AG04450 (cell line): ENCODE measurements at regions not wholly inside any gene's neighbourhood (a gene's known extent, or its start where the extent isn't known, plus 50 kb on each side); places are given as distances from the start of the nearest gene placed in this dataset.

Experiments used
- CTCF ChIA-PET: fragments of 300-600, 350-600 bp; formaldehyde crosslinking; extraction: SDS; loops from one replicate; lab custom pipeline; 2022; ENCODE audit warnings: antibody characterized with exemption, inconsistent platforms; lab: Charles Lee
- POLR2A ChIA-PET: fragments of 350-600 bp; formaldehyde crosslinking; extraction: SDS; loops from one replicate; lab custom pipeline; 2021; ENCODE audit warnings: antibody characterized with exemption, inconsistent platforms; lab: Yijun Ruan, JAX
- DNase-seq: peaks from one replicate; pipeline ENCODE4 v3.0.0-alpha.2; 2011; ENCODE audit warnings: low read depth, low spot score
- H3K27ac ChIP-seq: one replicate; pipeline ENCODE4 v1.5.1; 2012; ENCODE audit warnings: low read depth, low read length, control low read depth
- H3K27me3 ChIP-seq: one replicate; pipeline ENCODE4 v1.6.0; 2012; ENCODE audit warnings: low read length; ENCODE audit not compliant: control insufficient read depth, insufficient read depth
- H3K4me3 ChIP-seq: 2 replicates; pipeline ENCODE4 v1.5.1; 2011; ENCODE audit warnings: mild to moderate bottlenecking, low read depth, low read length, control low read depth
- H3K9me3 ChIP-seq: 2 replicates; pipeline ENCODE4 v1.5.1; 2012; ENCODE audit warnings: low read length; ENCODE audit not compliant: control insufficient read depth, insufficient read depth
- CTCF ChIP-seq: IDR thresholded peaks from 2 replicates; pipeline ENCODE4 v1.5.1; 2011; ENCODE audit warnings: low read depth, low read length, control low read depth, inconsistent platforms

GRCh38 chr1:11391327-11391726 is 87.6 kb upstream of the DISP3 start:
- no peak for TF ChIP-seq CTCF
- Histone ChIP-seq H3K4me3 (no peak overlapping the region), H3K27ac (no peak overlapping the region), H3K27me3 (peaks cover 13% of the 10 kb centered on the region), H3K9me3 (no peaks in the 10 kb centered on the region)
- no peak for DNase-seq
- POLR2A ChIA-PET, result no interaction called here
- CTCF ChIA-PET, result no interaction called here

DNA sequence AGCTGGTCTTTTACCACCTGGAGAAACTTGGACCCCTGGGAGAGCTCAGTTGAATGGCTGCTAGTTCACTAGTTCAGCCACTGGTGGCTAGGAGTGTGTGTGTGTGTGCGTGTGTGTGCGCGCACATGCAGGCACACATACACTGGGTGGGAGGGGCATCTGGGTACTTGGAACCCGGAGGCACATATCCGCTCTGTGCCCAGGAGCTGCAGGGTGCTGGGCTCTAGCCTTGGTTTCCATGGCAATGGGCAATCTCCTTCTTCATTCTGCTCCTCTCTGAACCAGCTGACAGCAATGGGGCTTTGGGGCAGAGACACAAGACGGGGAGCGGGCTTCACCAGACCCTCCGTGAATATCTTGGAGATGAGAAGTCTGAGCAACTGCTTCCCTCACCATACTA is 87.1 kb upstream of the DISP3 start:
- DNase-seq, result no peak
- POLR2A ChIA-PET, result no interaction called here
- Histone ChIP-seq H3K27ac (no peak overlapping the region), H3K4me3 (no peak overlapping the region), H3K9me3 (no peaks in the 10 kb centered on the region), H3K27me3 (peaks cover 12% of the 10 kb centered on the region)
- no peak for TF ChIP-seq CTCF
- CTCF ChIA-PET, result no interaction called here

DNA sequence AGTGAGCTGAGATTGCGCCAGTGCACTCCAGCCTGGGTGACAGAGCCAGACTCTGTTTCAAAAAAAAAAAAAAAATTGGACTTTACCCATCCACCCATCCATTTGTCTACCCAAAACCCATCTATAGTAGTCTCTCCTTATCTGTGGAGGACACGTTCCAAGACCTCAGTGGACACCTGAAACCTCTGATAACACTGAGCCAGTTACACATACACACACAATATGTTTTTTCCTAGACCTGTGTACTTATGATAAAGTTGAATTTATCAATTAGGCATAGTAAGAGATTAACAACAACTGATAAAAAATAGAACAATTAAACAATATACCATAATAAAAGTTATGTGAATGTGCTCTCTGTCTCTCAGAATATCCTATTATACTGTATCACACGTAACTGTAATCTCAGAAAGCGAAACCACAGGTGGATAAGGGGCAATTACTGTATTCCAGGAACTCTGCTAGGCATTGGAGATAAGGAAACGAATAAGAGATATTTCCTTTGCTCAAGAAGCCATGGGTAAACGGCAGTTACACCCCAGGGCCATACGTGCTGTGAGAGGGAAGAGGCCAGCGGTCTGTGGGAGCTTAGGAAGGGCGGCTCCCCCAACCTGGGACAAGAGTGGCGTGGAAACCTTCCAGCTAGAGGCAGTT is 84.2 kb upstream of the DISP3 start:
- H3K9me3 ChIP-seq, result no peaks in the 10 kb centered on the region
- no peak overlapping the region for H3K4me3 ChIP-seq
- ChIA-PET CTCF (no interaction called here), POLR2A (no interaction called here)
- peaks cover 10% of the 10 kb centered on the region for H3K27me3 ChIP-seq
- no peak for DNase-seq
- TF ChIP-seq CTCF, result no peak
- no peak overlapping the region for H3K27ac ChIP-seq

DNA sequence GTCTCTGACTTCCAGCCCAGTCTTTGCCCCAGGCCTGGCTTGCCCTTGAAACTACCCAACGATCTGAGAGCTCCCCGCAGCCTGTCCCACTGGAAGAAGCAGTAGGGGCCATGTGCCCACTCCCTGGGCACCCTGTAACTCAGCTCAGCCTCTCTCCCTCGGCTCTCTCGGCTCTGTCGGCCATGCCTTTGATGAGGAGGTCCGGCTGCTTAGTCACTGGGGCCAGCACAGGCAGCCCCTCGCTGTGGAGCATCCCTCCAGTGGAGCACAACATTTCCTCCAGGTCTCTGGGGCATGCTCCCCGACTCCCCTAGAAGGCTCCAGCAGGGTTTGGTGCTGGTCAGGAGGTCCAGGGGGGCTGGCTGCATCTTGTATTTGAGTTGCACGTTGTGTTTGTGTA is 83.3 kb upstream of the DISP3 start:
- ChIA-PET POLR2A (no interaction called here), CTCF (no interaction called here)
- Histone ChIP-seq H3K9me3 (no peaks in the 10 kb centered on the region), H3K4me3 (no peak overlapping the region), H3K27me3 (peaks cover 7% of the 10 kb centered on the region), H3K27ac (no peak overlapping the region)
- no peak for DNase-seq
- TF ChIP-seq CTCF, result no peak

- H3K9me3 ChIP-seq, result no peaks in the 10 kb centered on the region
- TF ChIP-seq CTCF, result no peak
- H3K4me3 ChIP-seq, result no peak overlapping the region
- DNase-seq, result no peak
- POLR2A ChIA-PET, result no interaction called here
- peaks cover 4% of the 10 kb centered on the region for H3K27me3 ChIP-seq
- CTCF ChIA-PET, result no interaction called here
- no peak overlapping the region for H3K27ac ChIP-seq
These were observed 81.6 kb upstream of the DISP3 start for GRCh38 chr1:11397151-11397901.
